ENCODE measurements at regions not wholly inside any gene's neighbourhood (a gene's known extent, or its start where the extent isn't known, plus 50 kb on each side); places are given as distances from the start of the nearest gene placed in this dataset.
"Not testable (repeated sequence)": the region's sequence is repeated elsewhere in the genome, so short reads cannot be mapped to it uniquely, and the experiment has no call there.

- no peak overlapping the region for H3K27ac ChIP-seq (ENCODE audit: low read depth)
- DNase-seq (ENCODE audit: extremely low spot score), result no peak
- H3K36me3 ChIP-seq (ENCODE audit: insufficient read depth), result no peaks in the 10 kb centered on the region
- no peaks in the 10 kb centered on the region for H3K4me1 ChIP-seq (ENCODE audit: insufficient read depth)
- no peak overlapping the region for H3K4me3 ChIP-seq (ENCODE audit: low read depth, low read length)
- 90% methylated on average over 6 of the region's 6 CpGs for WGBS
Measured at GRCh38 chr1:224533517-224533916, 82.6 kb upstream of the CNIH3 start.

DNA sequence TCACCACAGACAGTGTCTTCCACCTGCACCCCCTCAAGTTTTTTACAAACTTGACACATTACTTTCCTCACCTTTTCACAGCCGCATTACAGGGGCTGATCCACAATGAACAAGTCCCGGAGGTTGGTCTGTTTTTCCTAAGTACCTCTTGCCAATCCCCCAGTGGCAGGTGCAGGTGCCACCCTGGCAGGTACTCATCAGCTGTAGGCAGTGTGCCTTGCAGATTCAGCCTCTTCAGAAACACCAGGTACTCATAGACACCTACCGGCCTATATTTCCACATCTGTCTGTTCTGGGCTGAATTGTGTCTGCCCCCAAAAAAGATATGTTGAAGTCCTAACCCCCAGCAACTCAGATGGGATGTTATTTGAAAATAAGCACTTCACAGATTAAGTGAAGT is 81.4 kb upstream of the CNIH3 start:
- Histone ChIP-seq H3K27ac (ENCODE audit: low read depth) (no peak overlapping the region), H3K4me1 (ENCODE audit: insufficient read depth) (no peaks in the 10 kb centered on the region), H3K4me3 (ENCODE audit: low read depth, low read length) (no peak overlapping the region), H3K36me3 (ENCODE audit: insufficient read depth) (no peaks in the 10 kb centered on the region)
- 83% methylated on average over 3 of the region's 3 CpGs for WGBS
- DNase-seq (ENCODE audit: extremely low spot score), result no peak

- 94% methylated on average over 7 of the region's 7 CpGs for WGBS
- no peak for DNase-seq (ENCODE audit: extremely low spot score)
- no peaks in the 10 kb centered on the region for H3K4me1 ChIP-seq (ENCODE audit: insufficient read depth)
- H3K27ac ChIP-seq (ENCODE audit: low read depth), result no peak overlapping the region
- no peak overlapping the region for H3K4me3 ChIP-seq (ENCODE audit: low read depth, low read length)
- no peaks in the 10 kb centered on the region for H3K36me3 ChIP-seq (ENCODE audit: insufficient read depth)
Measured at GRCh38 chr1:224535641-224536040, 80.5 kb upstream of the CNIH3 start.

DNA sequence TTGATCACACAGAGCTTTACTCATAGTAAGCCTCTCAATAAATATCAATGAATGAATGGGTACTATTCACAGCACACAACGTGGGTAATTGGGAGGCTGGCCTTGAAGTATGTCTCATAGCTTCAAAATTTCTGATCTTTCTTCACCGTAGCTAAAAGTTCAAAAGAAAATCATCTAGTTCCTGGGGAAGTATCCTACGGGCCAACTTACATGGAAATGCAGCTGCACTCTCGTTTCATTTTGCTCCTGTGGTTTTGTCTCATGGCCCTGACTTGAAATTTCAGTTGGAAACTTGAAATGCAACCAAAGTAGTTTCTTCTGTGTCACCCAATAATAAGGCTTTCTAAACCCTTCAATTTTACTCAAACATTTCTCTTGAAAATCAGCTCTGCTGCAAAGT is 76.1 kb upstream of the CNIH3 start:
- Histone ChIP-seq H3K36me3 (ENCODE audit: insufficient read depth) (no peaks in the 10 kb centered on the region), H3K4me3 (ENCODE audit: low read depth, low read length) (no peak overlapping the region), H3K4me1 (ENCODE audit: insufficient read depth) (no peaks in the 10 kb centered on the region), H3K27ac (ENCODE audit: low read depth) (no peak overlapping the region)
- 54% methylated on average over 4 of the region's 4 CpGs for WGBS
- no peak for DNase-seq (ENCODE audit: extremely low spot score)

DNA sequence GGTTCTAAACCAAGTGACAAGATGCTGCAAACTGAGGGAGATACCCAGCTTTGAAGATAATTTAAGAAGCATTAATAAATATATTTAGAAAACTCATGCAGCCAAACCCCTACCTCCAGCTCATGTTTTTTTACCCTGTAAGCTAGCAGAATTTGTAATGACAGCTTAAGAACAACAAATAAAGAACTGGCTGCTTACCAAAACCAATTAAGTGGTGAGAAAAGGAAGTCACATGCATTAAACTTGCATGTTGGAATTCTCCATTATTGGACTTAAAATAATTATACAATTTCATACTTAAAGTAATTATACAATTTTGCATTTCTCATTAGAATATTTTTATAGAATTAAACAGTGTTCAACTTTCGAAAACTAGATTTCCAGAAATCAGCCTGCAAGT is 75.6 kb upstream of the CNIH3 start:
- Histone ChIP-seq H3K4me1 (ENCODE audit: insufficient read depth) (no peaks in the 10 kb centered on the region), H3K27ac (ENCODE audit: low read depth) (no peak overlapping the region), H3K4me3 (ENCODE audit: low read depth, low read length) (no peak overlapping the region), H3K36me3 (ENCODE audit: insufficient read depth) (no peaks in the 10 kb centered on the region)
- no peak for DNase-seq (ENCODE audit: extremely low spot score)
- WGBS, result 88% methylated on average over 1 of the region's 1 CpG

DNA sequence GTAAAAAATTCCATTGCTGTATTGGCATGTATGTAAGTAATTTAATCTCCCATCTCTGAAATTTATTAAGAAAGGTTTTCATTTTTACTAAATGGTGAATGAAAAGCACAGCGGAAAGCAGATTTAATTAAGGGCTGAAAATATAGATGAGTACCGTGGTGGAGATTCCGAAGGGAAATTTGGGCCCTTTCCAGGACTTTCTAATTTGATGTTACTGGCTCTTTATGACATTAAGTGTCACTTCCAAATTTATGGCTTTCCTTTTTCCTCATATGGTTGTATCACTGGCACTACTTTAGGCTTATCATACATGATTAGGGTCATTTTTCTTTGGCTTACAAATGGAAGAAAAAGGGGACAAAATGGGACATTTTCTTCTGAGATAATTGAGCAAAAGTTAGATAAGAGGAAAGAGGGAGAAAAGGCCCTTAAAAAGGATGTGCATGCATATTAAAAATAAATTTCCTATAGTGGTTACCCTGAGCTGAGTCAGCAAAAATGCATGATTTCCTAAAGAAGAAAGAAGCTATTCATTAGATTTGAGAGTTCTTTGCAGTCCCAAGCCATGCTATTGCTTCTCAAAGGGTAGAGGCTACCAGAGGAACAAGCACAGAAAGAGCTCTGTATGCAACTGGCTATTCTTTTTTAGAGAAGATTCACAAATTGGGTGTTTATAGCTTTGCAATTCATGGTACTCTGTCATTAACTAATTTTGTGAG is 74.9 kb upstream of the CNIH3 start:
- DNase-seq (ENCODE audit: extremely low spot score), result no peak
- H3K36me3 ChIP-seq (ENCODE audit: insufficient read depth), result no peaks in the 10 kb centered on the region
- no peak overlapping the region for H3K27ac ChIP-seq (ENCODE audit: low read depth)
- no peak overlapping the region for H3K4me3 ChIP-seq (ENCODE audit: low read depth, low read length)
- no peaks in the 10 kb centered on the region for H3K4me1 ChIP-seq (ENCODE audit: insufficient read depth)
- WGBS, result 72% methylated on average over 3 of the region's 3 CpGs

GRCh38 chr1:224541901-224542630 is 74.1 kb upstream of the CNIH3 start:
- Histone ChIP-seq H3K4me1 (ENCODE audit: insufficient read depth) (no peaks in the 10 kb centered on the region), H3K36me3 (ENCODE audit: insufficient read depth) (no peaks in the 10 kb centered on the region), H3K27ac (ENCODE audit: low read depth) (no peak overlapping the region), H3K4me3 (ENCODE audit: low read depth, low read length) (no peak overlapping the region)
- WGBS, result 86% methylated on average over 5 of the region's 5 CpGs
- no peak for DNase-seq (ENCODE audit: extremely low spot score)

DNA sequence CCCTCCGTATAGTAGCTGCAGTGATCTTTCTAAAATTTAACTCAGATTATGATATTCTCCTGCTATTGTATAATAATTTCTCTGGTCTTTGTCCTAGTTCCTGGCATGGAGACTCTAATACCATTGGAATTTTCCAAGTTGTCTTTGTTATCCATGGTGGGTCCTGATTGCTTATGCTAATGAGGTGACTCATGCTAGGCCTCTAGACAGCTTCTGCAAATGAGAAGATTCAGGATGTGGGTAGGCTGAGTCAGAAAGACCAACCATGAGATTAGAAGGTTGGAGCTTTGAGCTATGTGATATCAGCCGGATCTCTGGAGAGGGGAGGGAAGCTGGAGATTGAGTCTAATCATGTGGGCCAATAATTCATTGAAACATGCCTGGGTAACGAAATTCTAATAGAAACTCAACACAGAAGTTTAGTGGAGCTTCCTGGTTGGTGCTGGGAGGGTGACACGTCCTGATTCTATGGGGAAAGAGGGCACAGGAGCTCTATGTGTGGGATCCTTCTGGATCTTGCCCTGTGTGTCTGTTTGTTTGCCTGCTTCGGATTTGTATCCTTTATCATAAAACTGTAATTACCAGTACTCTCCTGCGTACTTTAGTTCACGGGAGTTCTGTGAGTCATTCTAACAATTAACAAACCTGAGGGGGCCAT is 73.2 kb upstream of the CNIH3 start:
- Histone ChIP-seq H3K27ac (ENCODE audit: low read depth) (no peak overlapping the region), H3K4me1 (ENCODE audit: insufficient read depth) (no peaks in the 10 kb centered on the region), H3K36me3 (ENCODE audit: insufficient read depth) (no peaks in the 10 kb centered on the region), H3K4me3 (ENCODE audit: low read depth, low read length) (no peak overlapping the region)
- 78% methylated on average over 7 of the region's 7 CpGs for WGBS
- no peak for DNase-seq (ENCODE audit: extremely low spot score)

DNA sequence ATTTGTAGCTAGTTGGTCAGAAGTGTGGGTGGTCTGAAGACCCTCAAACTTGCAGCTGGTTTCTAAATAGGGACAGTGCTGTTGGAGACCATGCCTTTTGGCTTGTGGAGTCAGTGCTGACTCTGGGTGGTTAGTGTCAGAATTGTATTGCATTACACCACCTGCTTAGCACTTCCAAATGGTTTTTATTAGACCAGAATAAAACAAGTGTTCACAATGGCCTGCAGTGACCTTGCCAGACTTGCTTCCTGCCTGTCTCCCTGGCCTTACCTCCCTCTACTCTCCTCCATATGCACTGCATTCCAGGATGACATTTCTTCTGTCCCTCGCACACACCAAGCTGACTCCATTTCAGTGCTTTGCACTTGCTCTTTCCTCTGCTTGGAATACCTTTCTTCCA is 72.7 kb upstream of the CNIH3 start:
- H3K4me1 ChIP-seq (ENCODE audit: insufficient read depth), result no peaks in the 10 kb centered on the region
- H3K36me3 ChIP-seq (ENCODE audit: insufficient read depth), result no peaks in the 10 kb centered on the region
- 95% methylated on average over 1 of the region's 1 CpG for WGBS
- no peak overlapping the region for H3K4me3 ChIP-seq (ENCODE audit: low read depth, low read length)
- H3K27ac ChIP-seq (ENCODE audit: low read depth), result no peak overlapping the region
- no peak for DNase-seq (ENCODE audit: extremely low spot score)

DNA sequence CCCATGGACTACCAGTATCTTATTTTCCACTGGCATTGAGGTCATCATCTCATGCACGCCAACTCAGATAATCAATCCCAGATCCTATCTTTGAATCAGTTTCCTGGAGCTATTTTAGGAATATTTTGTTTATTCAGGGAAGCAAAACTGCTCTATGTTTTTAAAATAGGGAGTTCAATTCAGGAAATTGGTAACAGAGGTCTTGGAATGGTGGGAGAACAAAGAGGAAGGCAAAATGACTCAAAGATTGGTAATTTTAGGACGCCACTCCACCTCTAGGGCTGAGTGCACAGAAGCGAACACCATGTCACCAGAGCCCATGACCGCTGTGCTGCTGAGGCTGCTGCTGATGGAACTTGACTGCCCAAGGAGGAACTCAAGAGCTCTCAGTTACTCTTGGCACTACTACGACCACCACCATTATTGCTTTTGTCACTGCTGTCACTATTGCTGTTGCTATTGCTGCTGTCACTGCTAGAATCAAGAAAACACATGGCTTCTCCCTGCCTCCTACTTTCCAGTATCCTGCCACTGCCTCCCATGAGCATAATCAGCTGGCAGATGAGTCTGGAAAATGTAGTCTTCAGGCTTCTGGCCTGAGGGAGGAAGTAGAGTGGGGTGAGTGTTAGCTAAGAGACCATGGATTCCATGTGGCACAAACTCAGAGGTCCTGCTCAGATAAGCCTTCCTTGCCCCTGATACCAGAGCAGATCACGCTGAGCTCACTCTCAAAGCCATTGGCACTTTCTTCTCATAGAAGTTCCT is 71.6 kb upstream of the CNIH3 start:
- H3K27ac ChIP-seq (ENCODE audit: low read depth), result no peak overlapping the region
- no peak overlapping the region for H3K4me3 ChIP-seq (ENCODE audit: low read depth, low read length)
- WGBS, result 89% methylated on average over 6 of the region's 6 CpGs
- no peaks in the 10 kb centered on the region for H3K4me1 ChIP-seq (ENCODE audit: insufficient read depth)
- DNase-seq (ENCODE audit: extremely low spot score), result no peak
- no peaks in the 10 kb centered on the region for H3K36me3 ChIP-seq (ENCODE audit: insufficient read depth)

- DNase-seq (ENCODE audit: extremely low spot score), result no peak
- 87% methylated on average over 4 of the region's 4 CpGs for WGBS
- H3K4me3 ChIP-seq (ENCODE audit: low read depth, low read length), result no peak overlapping the region
- no peak overlapping the region for H3K27ac ChIP-seq (ENCODE audit: low read depth)
- no peaks in the 10 kb centered on the region for H3K4me1 ChIP-seq (ENCODE audit: insufficient read depth)
- H3K36me3 ChIP-seq (ENCODE audit: insufficient read depth), result no peaks in the 10 kb centered on the region
Measured at GRCh38 chr1:224545571-224545970, 70.5 kb upstream of the CNIH3 start.

- H3K4me3 ChIP-seq (ENCODE audit: low read depth, low read length), result no peak overlapping the region
- DNase-seq (ENCODE audit: extremely low spot score), result no peak
- WGBS, result 96% methylated on average over 4 of the region's 4 CpGs
- no peaks in the 10 kb centered on the region for H3K36me3 ChIP-seq (ENCODE audit: insufficient read depth)
- no peak overlapping the region for H3K27ac ChIP-seq (ENCODE audit: low read depth)
- H3K4me1 ChIP-seq (ENCODE audit: insufficient read depth), result no peaks in the 10 kb centered on the region
Measured at GRCh38 chr1:224548676-224549075, 67.4 kb upstream of the CNIH3 start.

- H3K4me1 ChIP-seq (ENCODE audit: insufficient read depth); DNase-seq (ENCODE audit: extremely low spot score); H3K4me3 ChIP-seq (ENCODE audit: low read depth, low read length); H3K27ac ChIP-seq (ENCODE audit: low read depth); H3K36me3 ChIP-seq (ENCODE audit: insufficient read depth): not testable (repeated sequence)
- WGBS, result 98% methylated on average over 4 of the region's 4 CpGs
Measured at GRCh38 chr1:224551189-224551588, 64.9 kb upstream of the CNIH3 start.

Measured in urinary bladder (tissue), 3 donors.